Testis (tissue), 2 donors: ENCODE measurements at regions not wholly inside any gene's neighbourhood (a gene's known extent, or its start where the extent isn't known, plus 50 kb on each side); places are given as distances from the start of the nearest gene placed in this dataset.

Source experiments
- DNase-seq: peaks from one replicate; pipeline ENCODE4 v3.0.0-alpha.2; 2019
- H3K27ac ChIP-seq, 2 donors: fragments of 200-600 bp; sonication (generic); one replicate each; pipeline ENCODE4 v1.5.1; 2019
- H3K27me3 ChIP-seq: fragments of 200-600 bp; sonication (generic); one replicate; pipeline ENCODE4 v1.5.1; 2019
- H3K36me3 ChIP-seq: fragments of 200-600 bp; sonication (generic); one replicate; pipeline ENCODE4 v1.5.1; 2017; ENCODE audit warnings: low read depth; ENCODE audit errors: missing control alignments
- H3K4me1 ChIP-seq: fragments of 200-600 bp; sonication (generic); one replicate; pipeline ENCODE4 v1.5.1; 2019
- H3K4me3 ChIP-seq, 2 donors: fragments of 200-600 bp; sonication (generic); one replicate each; pipeline ENCODE4 v1.5.1; 2017 to 2019
- H3K9me3 ChIP-seq: fragments of 200-600 bp; sonication (generic); one replicate; pipeline ENCODE4 v1.5.1; 2017
- CTCF ChIP-seq, 3 experiments: fragments of 450-650 bp in 2 of 3; fragments of 200-600 bp in 1 of 3; sonication (generic) in 1 of 3; IDR thresholded peaks; one replicate each; pipeline ENCODE4 v1.5.1; 2016 to 2019; ENCODE audit warnings: antibody characterized with exemption in 3 of 3, mild to moderate bottlenecking in 2 of 3, moderate library complexity in 1 of 3
- POLR2A ChIP-seq: fragments of 450-650 bp; IDR thresholded peaks from one replicate; pipeline ENCODE4 v1.6.1; 2017; ENCODE audit warnings: antibody characterized with exemption, mild to moderate bottlenecking, moderate library complexity
- WGBS, 2 donors: methylation state at CpG; one replicate each; pipeline ENCODE4 v1.1.5; 2018; 5-methylcytosine and 5-hydroxymethylcytosine counted together
- intact Hi-C: fragments of 100-400 bp; cut with DNase I; formaldehyde crosslinking; loops from one replicate; pipeline ENCODE4 v1.15.1; 2023; ENCODE audit warnings: low total_unique reads

GRCh38 chr5:163825661-163826060, 320.2 kb downstream of the MAT2B start:
- Histone ChIP-seq H3K27ac (no peak overlapping the region), H3K4me3 (no peak overlapping the region), H3K9me3 (no peaks in the 10 kb centered on the region), H3K4me1 (no peaks in the 10 kb centered on the region), H3K36me3 (no peaks in the 10 kb centered on the region), H3K27me3 (no peaks in the 10 kb centered on the region)
- intact Hi-C loops, result no loop called here
- TF ChIP-seq CTCF (IDR thresholded peaks at IDR 0.05), result no peak
- TF ChIP-seq POLR2A, result no peak
- WGBS, 2 donors, result 33 to 37% methylated on average over 1 of the region's 1 CpG
- DNase-seq, result no peak

- H3K4me1 ChIP-seq, result no peaks in the 10 kb centered on the region
- H3K4me3 ChIP-seq, result no peak overlapping the region
- intact Hi-C loops, result no loop called here
- 43 to 54% methylated on average over 3 of the region's 3 CpGs for WGBS, 2 donors
- H3K27ac ChIP-seq, result no peak overlapping the region
- no peaks in the 10 kb centered on the region for H3K27me3 ChIP-seq
- no peaks in the 10 kb centered on the region for H3K9me3 ChIP-seq
- no peaks in the 10 kb centered on the region for H3K36me3 ChIP-seq
- DNase-seq, result no peak
- TF ChIP-seq POLR2A, result no peak
- no peak for TF ChIP-seq CTCF (IDR thresholded peaks at IDR 0.05)
These were observed 320.8 kb downstream of the MAT2B start for GRCh38 chr5:163826201-163826600.

DNA sequence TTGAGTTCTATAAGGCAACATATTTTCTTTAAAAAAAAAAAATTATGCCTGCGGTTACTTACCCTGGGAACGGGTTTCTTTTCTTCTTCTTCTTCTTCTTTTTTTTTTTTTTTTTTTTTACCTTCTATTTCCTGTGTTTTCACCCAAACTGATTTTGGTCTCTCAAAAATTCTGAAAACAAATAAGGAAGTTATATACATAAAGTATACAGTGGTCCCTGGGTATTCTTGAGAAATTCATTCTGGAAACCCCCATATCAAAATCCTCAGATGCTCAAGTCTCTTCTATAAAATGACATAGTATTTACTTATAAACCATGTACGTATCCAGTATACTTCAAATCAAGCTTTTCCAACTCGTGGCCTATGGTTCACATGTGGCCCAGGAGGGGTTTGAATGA, 326.7 kb downstream of the MAT2B start:
- TF ChIP-seq CTCF (IDR thresholded peaks at IDR 0.05), result no peak
- no peak for DNase-seq
- intact Hi-C loops, result no loop called here
- Histone ChIP-seq H3K4me3 (no peak overlapping the region), H3K9me3 (no peaks in the 10 kb centered on the region), H3K4me1 (no peaks in the 10 kb centered on the region), H3K27me3 (no peaks in the 10 kb centered on the region), H3K36me3 (no peaks in the 10 kb centered on the region), H3K27ac (no peak overlapping the region)
- WGBS, 2 donors, result 89 to 90% methylated on average over 4 of the region's 4 CpGs

DNA sequence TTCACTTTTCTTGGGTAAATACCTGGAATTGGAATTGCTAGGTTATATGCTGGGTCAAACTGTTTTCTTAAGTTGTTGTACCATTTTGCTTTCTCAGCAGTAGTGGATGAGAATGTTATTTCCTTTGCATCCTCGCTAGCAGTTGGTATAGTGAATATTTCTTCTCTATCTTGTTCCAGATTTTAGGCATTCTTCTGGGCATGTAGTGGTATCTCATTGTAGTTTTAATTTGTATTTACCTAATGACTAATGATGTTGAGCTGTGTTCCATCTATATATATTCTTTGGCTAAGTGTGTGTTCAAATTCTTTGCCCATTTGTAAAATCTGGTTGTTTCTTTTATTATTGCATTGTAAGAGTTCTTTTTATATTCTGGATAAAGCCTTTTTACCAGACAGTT, 333.3 kb downstream of the MAT2B start:
- H3K4me3 ChIP-seq, result no peak overlapping the region
- intact Hi-C loops, result no loop called here
- WGBS, 2 donors, result 57 to 95% methylated on average over 1 of the region's 1 CpG
- H3K9me3 ChIP-seq, result no peaks in the 10 kb centered on the region
- no peaks in the 10 kb centered on the region for H3K36me3 ChIP-seq
- no peak for DNase-seq
- no peak overlapping the region for H3K27ac ChIP-seq
- TF ChIP-seq CTCF (IDR thresholded peaks at IDR 0.05) (no peak), POLR2A (no peak)
- H3K27me3 ChIP-seq, result no peaks in the 10 kb centered on the region
- no peaks in the 10 kb centered on the region for H3K4me1 ChIP-seq

GRCh38 chr5:163846512-163846911, 341.1 kb downstream of the MAT2B start:
- DNase-seq, result no peak
- Histone ChIP-seq H3K27me3 (no peaks in the 10 kb centered on the region), H3K36me3 (no peaks in the 10 kb centered on the region), H3K4me1 (no peaks in the 10 kb centered on the region), H3K9me3 (no peaks in the 10 kb centered on the region), H3K27ac (no peak overlapping the region), H3K4me3 (no peak overlapping the region)
- intact Hi-C loops, result no loop called here
- TF ChIP-seq CTCF (IDR thresholded peaks at IDR 0.05), result no peak
- TF ChIP-seq POLR2A, result no peak
- WGBS, 2 donors, result 58 to 63% methylated on average over 1 of the region's 1 CpG
